NCI-H510A (cell line): ENCODE measurements at regions not wholly inside any gene's neighbourhood (a gene's known extent, or its start where the extent isn't known, plus 50 kb on each side); places are given as distances from the start of the nearest gene placed in this dataset.

Source experiments
- DNase-seq: peaks from one replicate; lab custom pipeline; 2025; lab: John Stamatoyannopoulos, UW

GRCh38 chr3:118059096-118059495, 975.5 kb downstream of the IGSF11 start:
- DNase-seq: no peak

- DNase-seq: no peak
Measured at GRCh38 chr3:118067439-118067838, 967.2 kb downstream of the IGSF11 start.

GRCh38 chr3:118075873-118076272, 958.8 kb downstream of the IGSF11 start:
- no peak for DNase-seq

- DNase-seq: no peak
Measured at GRCh38 chr3:118077332-118077731, 957.3 kb downstream of the IGSF11 start.

- no peak for DNase-seq
Measured at GRCh38 chr3:118080889-118081288, 953.8 kb downstream of the IGSF11 start.

GRCh38 chr3:118088696-118089095, 946.0 kb downstream of the IGSF11 start:
- DNase-seq: no peak

GRCh38 chr3:118089563-118089962, 945.1 kb downstream of the IGSF11 start:
- no peak for DNase-seq

- DNase-seq: no peak
Measured at GRCh38 chr3:118097226-118097625, 937.4 kb downstream of the IGSF11 start.

GRCh38 chr3:118097660-118098059, 937.0 kb downstream of the IGSF11 start:
- DNase-seq: no peak

GRCh38 chr3:118098827-118099226, 935.8 kb downstream of the IGSF11 start:
- DNase-seq: no peak

- no peak for DNase-seq
Measured at GRCh38 chr3:118101891-118102290, 932.8 kb downstream of the IGSF11 start.

GRCh38 chr3:118102737-118103136, 931.9 kb downstream of the IGSF11 start:
- no peak for DNase-seq

- no peak for DNase-seq
Measured at GRCh38 chr3:118108201-118108600, 926.4 kb downstream of the IGSF11 start.

- DNase-seq: no peak
Measured at GRCh38 chr3:118108769-118109168, 925.9 kb downstream of the IGSF11 start.

- no peak for DNase-seq
Measured at GRCh38 chr3:118110211-118110610, 924.4 kb downstream of the IGSF11 start.

- no peak for DNase-seq
Measured at GRCh38 chr3:118116991-118117390, 917.7 kb downstream of the IGSF11 start.

GRCh38 chr3:118126751-118127150, 907.9 kb downstream of the IGSF11 start:
- DNase-seq: no peak

GRCh38 chr3:118127992-118128391, 906.7 kb downstream of the IGSF11 start:
- DNase-seq: no peak

GRCh38 chr3:118128886-118129285, 905.8 kb downstream of the IGSF11 start:
- DNase-seq: no peak

GRCh38 chr3:118137778-118138177, 896.9 kb downstream of the IGSF11 start:
- no peak for DNase-seq

- DNase-seq: no peak
Measured at GRCh38 chr3:118144919-118145318, 889.7 kb downstream of the IGSF11 start.

GRCh38 chr3:118146658-118147375, 887.8 kb downstream of the IGSF11 start:
- DNase-seq: no peak

GRCh38 chr3:118151164-118151563, 883.5 kb downstream of the IGSF11 start:
- DNase-seq: no peak
